C4-2B (cell line): ENCODE measurements at regions not wholly inside any gene's neighbourhood (a gene's known extent, or its start where the extent isn't known, plus 50 kb on each side); places are given as distances from the start of the nearest gene placed in this dataset.

Experiments
- H3K27ac ChIP-seq: fragments of 450-650 bp; 2 replicates; pipeline ENCODE4 v1.5.1; 2017
- CTCF ChIP-seq: fragments of 450-650 bp; conservative IDR thresholded peaks from 2 replicates; pipeline ENCODE4 v1.5.1; 2017; ENCODE audit warnings: mild to moderate bottlenecking
- ZFX ChIP-seq: fragments of 450-650 bp; IDR thresholded peaks from 2 replicates; pipeline ENCODE4 v1.6.1; 2017

DNA sequence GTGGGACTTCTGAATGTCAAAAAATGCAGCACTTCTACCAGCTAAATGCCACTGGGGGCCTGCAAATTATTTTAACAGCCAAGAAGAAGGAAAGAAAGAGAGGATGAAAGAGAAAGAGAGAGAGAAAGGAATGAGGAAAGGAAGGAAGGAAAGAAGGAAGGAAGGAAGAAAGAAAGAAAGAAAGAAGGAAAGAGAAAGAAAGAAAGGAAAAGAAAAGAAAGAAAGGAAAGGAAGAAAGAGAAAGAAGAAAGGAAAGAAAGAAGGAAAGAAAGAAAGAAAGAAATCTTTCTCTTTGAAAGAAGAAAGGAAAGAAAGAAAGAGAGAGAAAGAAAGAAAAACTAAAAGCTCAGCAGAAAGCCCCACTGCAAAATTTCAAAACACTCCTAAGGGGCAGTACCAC lies 69.2 kb upstream of the SV2C start:
- TF ChIP-seq ZFX (no peak), CTCF (no peak)
- no peak overlapping the region for H3K27ac ChIP-seq

DNA sequence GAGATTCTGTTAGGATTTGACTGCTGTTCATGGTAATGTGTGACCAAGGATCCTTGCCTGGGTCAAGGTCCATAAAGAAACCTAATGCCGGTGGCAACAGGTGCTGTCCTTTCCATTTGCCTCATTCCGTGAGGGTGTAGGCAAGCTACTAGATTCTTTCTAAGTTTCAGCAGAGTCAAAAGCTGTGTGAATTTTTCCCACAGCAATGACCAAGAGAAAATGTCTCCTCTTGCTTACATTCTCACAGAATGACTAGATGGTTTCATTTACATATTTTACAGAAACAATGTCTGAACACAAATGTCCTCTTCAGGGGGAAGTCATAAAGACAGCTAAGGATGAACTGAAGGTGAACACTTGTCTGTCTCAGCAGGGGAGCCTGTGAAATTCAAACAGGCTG lies 75.3 kb upstream of the SV2C start:
- TF ChIP-seq CTCF (no peak), ZFX (no peak)
- no peak overlapping the region for H3K27ac ChIP-seq

GRCh38 chr5:76000582-76000981 lies 82.6 kb upstream of the SV2C start:
- no peak overlapping the region for H3K27ac ChIP-seq
- no peak for TF ChIP-seq ZFX
- TF ChIP-seq CTCF: no peak

- H3K27ac ChIP-seq: no peak overlapping the region
- no peak for TF ChIP-seq ZFX
- no peak for TF ChIP-seq CTCF
Measured at GRCh38 chr5:75993643-75994520, 89.3 kb upstream of the SV2C start.

- H3K27ac ChIP-seq: no peak overlapping the region
- TF ChIP-seq ZFX: no peak
- no peak for TF ChIP-seq CTCF
Measured at GRCh38 chr5:75993183-75993582, 90.0 kb upstream of the SV2C start.

DNA sequence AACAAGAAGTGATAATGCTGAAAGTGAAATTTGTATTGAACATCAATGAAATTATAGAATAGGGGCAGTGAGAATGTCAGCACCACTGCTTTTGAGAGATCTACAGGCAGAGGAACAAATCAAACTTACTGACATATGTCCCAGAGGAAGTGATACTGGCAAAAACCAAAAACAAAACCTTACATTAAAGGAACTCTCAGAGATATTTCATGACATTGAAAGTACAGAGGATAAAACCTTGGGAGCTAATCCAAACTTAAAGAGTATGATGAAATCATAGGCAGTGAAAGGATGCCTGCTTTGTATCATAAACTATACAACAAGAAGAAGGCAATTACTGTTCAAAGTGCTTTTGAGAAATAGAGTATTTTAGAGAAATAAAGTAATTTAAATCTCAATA lies 90.4 kb upstream of the SV2C start:
- TF ChIP-seq CTCF: no peak
- TF ChIP-seq ZFX: no peak
- H3K27ac ChIP-seq: no peak overlapping the region

DNA sequence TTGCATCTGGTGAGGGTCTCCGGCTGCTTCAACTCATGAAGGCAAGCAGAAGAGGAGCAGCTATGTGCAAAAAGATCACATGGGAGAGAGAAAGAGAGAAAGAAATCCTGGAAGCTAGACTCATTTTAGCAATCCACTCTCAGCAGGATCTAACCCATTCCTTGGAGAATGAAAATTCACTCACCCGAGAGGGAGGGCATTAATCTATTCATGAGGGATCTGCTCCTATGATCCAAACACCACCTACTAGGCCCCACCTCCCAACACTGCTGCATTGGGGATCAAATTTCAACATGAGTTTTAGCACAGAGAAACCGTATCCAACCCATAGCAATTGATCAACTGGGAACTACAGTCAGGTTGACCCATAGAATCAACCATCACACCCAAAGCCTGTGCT lies 98.1 kb upstream of the SV2C start:
- H3K27ac ChIP-seq: no peak overlapping the region
- TF ChIP-seq ZFX: no peak
- TF ChIP-seq CTCF: no peak
